GM21381 (cell line): ENCODE measurements at regions not wholly inside any gene's neighbourhood (a gene's known extent, or its start where the extent isn't known, plus 50 kb on each side); places are given as distances from the start of the nearest gene placed in this dataset.
A peak's percentile ranks its signal among the peaks of the same experiment; 100 is the strongest.
"Not testable (repeated sequence)": the region's sequence is repeated elsewhere in the genome, so short reads cannot be mapped to it uniquely, and the experiment has no call there.

Source experiments
- ATAC-seq: cut with Tn5 transposase; IDR thresholded peaks from one replicate; pipeline ENCODE4 v1.9.1; 2021; ENCODE audit warnings: mild to moderate bottlenecking, moderate library complexity; ENCODE audit not compliant: unreplicated experiment

DNA sequence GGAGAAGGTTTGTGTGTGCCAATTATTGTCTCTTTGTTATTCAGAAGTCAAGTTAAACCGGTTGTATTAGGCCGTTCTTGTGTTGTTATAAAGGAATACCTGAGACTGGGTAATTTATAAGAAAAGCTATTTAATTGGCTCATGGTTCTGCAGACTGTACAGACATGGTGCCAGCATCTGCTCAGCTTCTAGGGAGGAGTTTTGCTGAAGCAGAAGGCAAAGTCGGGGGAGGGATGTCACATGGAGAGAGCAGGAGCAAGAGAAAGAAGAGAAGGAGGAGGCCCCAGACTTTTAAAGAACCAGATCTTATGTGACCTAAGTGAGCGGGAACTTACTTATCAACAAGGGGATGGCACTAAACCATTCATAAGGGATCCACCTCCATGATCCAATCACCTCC is 349.3 kb upstream of the PCDH18 start:
- ATAC-seq: no peak

DNA sequence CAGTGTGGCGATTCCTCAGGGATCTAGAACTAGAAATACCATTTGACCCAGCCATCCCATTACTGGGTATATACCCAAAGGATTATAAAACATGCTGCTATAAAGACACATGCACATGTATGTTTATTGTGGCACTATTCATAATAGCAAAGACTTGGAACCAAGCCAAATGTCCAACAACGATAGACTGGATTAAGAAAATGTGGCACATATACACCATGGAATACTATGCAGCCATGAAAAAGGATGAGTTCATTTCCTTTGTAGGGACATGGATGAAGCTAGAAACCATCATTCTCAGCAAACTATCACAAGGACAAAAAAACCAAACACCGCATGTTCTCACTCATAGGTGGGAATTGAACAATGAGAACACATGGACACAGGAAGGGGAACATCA is 335.8 kb upstream of the PCDH18 start:
- ATAC-seq: not testable (repeated sequence)

DNA sequence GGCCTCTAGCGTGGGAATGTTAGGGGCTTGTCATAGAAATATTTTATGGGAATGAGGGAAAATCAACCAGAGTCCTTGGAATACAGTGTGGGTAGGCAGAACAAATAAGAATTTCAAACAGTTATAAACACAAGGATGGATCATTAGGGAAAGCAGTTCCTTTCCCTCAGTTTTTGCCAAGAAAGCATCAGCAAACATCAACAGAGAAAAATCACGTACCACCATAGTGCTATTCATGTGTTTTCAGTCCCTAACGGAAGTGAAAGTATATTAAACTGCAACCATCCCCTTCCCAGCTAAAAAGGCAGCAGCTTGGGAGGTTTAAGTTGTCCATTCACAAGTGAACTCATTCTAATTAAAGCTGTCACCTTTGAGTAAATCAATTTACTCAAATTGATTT is 334.4 kb upstream of the PCDH18 start:
- ATAC-seq: no peak

DNA sequence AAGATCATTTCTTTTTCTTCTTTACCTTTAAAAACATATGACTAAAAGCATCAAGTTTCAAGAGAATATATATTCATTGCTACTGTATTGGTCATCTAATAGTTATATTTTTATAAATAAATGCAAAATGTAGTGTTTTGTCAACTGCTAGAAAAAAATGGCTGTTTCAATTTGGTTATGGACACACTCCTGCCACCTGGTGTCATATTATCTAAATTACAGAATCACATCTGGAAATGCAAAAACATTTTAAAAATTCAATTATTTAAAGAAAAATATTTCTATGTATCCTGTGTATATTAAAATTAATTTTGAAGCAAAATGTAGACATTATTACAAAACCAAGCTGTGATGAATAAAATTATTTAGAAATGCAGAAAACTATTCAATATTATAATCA is 329.4 kb upstream of the PCDH18 start:
- no peak for ATAC-seq

DNA sequence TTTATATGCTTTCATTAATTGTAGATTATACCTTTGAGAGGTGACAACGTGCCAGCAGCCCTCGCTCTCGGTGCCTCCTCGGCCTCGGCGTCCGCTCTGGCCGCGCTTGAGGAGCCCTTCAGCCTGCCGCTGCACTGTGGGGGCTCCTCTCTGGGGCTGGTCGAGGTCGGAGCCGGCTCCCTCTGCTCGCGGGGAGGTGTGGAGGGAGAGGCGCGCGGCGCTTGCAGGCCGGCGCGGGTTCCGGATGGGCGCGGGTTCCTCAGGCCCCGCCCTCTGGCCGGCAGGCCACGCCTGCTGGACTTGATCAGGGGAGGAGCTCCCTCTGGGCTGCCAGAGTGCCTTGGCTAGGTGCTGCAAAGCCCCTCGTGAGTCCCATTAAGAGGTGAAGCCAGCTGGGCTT is 321.1 kb upstream of the PCDH18 start:
- ATAC-seq: no peak

DNA sequence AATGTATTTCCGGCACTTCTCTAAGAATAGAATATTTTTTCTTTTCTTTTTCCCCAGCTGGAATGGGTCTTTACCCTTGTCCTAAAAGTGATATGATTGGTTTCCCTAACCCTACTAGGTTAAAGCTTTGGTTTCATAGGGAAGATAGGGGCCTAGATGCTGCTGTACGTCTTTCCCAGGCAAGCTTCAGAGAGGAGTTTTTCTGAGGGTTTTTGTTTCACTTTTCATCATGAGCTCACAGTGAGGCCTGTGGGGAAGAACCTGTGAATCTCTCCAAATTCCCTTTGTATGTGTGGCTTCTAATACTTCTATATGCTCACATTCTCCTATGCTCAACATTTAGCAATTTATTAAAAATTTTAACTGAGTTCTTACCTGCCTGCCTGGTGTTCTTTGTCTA is 320.0 kb upstream of the PCDH18 start:
- ATAC-seq: no peak

DNA sequence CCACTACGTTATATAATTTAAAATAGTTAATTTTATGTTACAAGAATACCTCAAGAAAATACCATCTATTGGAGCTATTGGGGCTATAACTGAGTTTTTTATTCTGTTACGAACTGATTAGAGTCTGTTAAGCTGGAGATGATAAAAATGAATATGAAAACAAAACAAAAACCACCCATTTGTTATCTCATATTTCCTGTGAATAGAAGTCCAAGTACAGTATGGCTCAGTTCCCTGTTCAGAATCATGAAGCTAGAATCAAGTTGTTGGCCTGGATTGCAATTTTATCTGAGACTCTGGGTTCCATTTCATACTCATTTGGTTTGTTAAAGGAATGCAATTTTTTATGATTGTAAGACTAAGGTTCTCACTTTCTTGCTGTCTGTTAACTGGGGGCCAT is 319.1 kb upstream of the PCDH18 start:
- ATAC-seq: no peak

DNA sequence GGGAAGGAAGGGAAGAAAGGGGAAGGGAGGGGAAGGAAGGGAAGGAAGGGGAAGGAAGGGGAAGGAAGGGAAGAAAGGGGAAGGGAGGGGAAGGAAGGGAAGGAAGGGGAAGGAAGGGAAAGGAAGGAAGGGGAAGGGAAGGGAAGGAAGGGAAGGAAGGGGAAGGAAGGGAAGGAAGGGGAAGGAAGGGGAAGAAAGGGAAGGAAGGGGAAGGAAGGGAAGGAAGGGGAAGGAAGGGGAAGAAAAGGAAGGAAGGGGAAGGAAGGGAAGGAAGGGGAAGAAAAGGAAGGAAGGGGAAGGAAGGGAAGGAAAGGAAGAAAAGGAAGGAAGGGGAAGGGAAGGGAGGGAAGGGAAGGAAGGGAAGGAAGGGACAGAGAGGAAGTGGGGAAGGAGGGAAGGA is 295.7 kb upstream of the PCDH18 start:
- ATAC-seq: not testable (repeated sequence)

DNA sequence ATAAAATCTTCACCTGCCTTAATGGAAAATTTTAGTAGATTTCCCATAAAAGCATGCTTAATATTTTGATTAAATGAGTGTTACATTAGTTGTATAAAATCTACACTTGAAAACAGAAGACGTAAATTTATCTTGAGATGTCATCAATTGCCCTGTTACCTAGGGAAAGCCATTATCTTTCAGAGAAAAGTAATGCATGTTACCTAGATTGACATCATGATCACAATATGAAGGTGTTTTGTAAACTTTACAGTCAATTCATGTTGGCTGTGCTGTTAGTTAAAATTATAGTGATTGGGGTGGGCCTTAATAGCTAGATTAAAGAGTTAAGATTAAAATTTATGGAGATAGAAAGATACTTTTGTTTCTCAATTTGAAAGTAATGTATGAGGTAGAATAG is 293.2 kb upstream of the PCDH18 start:
- no peak for ATAC-seq

DNA sequence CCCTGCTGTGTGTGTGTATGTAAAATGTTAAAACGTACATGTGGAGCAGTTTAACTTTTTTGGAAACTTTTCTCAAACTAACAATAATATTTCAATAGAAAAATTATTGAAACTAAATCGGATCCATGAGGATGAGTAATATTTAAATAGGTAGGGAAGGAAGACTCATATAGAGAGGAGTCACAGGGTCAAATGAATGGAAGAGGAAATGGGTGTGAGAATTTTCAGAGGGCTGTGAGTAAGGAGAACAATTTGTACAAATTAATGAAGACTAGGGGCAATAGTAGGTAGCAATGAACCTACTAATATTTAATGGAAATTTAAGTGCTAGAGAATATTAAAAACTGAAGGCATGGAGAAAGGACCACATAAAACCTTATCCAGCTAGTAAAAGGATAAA is 290.7 kb upstream of the PCDH18 start:
- ATAC-seq: no peak

DNA sequence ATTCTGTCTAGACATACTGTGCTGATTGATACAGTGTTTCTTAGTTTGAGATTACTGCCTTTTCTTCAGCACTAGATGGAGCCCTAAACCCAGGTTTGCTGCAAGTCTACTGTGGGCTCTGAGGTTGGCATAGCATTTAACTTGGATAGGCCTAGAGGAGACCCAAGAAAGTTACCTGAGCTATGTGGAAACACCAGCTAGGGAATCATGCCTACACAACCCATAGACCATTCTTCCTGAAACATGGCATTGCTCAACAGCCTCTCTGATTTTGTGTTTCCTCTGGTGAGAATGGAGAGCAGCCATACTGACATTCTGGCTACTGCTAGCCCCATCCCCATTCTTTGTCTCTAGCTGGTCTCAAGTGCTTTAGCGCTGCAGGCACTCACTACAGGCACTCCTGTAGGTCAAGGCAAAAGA is 287.7 kb upstream of the PCDH18 start:
- peak; percentile 75 for ATAC-seq

DNA sequence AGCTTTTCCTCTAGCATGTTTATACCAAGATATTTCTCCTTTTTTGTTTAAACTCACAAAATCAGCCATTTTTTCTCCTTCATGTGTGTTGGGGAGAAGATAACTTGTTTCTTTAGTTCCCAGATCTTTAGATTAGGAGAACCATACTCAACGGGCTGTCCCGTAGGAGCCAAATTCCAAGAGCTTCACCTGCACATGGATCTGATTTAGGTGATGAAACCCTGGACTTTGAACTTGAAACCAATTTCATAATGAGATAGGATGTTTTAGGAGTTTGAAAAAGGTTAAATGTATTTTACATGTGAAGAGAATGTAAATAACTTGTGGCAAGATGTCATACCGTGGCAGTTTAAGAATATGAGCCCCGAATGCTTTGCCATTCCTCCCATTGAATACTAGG is 280.0 kb upstream of the PCDH18 start:
- no peak for ATAC-seq

DNA sequence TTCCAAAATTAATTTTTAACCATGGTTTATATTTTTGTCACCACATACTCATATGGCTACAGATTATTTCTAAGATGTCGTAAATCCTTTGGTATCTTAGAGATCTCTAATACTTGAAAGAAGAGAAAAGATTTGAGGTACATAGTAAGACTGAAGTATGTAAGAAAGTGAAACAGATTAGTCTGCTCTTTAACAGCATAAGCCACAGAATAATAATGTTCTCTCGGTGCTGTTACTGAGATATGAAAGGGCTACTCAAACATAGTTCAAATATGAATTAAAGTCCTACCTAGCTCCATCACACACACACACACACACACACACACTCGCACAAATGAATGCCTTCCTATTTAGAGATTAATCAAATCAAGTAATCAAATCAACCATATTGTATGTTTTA is 274.1 kb upstream of the PCDH18 start:
- ATAC-seq: no peak

DNA sequence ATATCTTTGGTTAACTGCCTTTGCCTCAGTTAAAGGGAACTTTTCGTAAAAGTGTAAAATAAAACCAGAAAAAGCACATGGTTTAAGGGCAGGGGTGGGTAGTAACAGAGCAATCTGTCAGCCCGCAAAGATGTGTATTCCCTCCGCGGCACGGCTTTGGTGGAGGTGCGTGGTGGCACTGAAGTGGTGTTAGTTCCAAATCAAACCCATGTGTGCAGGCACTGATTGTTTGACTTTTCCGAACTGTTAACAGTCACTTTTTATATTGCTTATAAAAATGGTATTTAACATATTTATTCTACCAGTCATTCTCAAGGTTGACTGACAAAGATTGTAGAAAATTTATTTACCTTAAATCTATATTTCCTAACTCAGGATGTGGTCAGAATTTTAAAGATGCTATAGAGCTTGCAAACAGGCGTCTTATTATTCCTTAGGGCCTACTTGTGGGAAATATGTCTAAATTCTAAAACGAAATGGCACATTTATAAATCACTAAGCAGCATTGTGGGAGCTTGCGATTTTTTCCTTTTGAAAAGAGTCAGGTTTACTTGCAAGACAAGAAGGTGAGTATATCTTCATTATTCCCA is 272.7 kb upstream of the PCDH18 start:
- ATAC-seq: no peak

DNA sequence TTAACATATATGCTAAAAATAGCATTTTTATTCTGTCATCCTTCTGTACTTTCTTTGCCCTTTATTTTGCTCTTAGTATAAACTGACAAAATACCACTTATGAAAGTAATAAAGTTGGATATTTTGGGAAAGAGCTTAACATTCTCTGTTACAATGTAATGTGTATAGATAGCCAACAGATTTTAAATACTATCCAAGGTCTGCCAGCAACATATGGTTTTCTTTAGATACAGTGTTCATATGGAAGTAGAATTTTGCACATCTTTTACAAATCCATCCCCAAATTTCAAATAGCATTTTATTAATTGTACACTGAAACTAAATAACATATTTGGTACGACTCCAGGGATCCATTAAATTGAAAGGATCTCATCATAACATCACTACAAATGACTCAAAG is 268.6 kb upstream of the PCDH18 start:
- no peak for ATAC-seq

DNA sequence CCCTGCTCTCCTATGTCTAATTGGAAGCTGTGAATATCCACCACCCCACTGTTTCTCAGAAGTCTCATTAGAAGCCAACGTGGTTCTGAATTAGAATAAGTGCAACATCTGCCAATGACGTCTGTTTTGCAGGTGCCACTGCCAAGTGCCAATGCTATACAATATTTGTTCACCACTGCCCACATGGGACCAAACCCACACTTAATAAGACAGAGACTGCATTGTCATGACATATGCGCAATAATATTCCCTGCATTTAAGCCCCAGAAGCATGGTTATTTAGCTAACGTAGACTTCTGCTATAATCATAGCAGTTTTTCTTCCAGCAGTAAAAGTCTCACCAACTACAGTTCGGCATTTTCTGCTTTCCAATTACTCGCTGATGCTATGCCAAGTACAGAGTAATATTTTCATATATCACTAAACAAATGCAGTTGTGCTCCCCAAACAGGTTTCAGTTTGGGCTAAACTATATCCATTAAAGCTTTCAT is 262.5 kb upstream of the PCDH18 start:
- no peak for ATAC-seq

DNA sequence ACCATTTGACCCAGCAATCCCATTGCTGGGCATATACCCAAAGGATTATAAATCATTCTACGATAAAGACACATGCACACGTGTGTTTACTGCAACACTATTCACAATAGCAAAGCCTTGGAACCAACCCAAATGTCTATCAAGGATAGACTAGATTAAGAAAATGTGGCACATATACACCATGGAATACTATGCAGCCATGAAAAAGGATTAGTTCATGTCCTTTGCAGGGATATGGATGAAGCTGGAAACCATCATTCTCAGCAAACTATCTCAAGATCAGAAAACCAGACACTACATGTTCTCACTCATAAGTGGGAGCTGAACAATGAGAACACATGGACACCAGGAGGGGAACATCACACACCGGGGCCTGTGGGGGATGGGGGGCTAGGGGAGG is 257.0 kb upstream of the PCDH18 start:
- not testable (repeated sequence) for ATAC-seq

DNA sequence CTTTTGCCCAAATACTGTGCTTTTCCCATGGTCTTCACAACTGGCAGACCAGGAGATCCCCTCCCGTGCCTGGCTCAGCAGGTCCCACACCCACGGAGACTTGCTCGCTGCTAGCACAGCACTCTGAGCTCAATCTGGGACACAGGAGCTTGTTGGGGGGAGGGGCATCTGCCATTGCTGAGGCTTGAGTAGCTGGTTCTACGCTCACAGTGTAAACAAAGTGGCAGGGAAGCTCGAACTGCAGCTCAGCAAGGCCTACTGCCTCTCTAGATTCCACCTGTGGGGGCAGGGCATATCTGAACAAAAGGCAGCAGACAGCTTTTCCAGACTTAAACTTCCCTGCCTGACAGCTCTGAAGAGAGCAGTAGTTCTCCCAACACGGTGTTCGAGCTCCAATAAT is 251.6 kb upstream of the PCDH18 start:
- ATAC-seq: not testable (repeated sequence)

DNA sequence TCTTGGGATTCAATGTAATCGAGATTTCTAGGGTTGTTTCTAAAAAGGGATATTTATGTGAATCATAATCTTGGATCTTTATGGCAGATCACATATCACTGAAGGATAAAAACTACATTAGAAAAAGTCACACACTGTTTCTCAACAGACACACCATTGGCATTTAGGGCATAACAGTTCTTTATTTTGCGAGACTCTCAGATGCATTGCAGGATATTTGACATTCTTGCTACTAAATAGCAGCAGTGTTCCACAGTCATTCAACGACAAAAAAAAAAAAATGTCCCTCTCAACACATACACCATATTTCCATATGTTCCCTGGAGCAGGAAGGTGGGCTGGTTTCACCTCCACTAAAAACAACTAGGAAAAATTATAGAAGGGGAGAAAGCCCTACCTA is 243.4 kb upstream of the PCDH18 start:
- ATAC-seq: no peak

DNA sequence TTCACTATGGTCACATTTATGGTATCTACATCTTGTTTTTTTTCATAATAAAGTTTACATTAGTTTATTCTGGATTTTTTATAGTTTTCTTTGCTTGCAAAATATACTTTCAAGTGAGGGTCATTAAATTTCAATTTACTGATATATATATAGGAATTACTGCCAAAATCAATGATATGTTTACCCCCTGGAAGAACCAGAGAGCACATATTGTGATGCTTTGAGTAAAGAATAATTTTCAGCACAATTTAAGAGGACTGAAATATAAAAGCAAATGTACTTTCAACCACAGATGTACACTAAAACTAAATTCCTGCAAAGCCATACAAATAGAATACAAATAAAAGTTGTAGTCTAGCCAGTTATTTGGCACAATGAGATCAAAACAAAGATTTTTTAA is 242.2 kb upstream of the PCDH18 start:
- ATAC-seq: no peak

DNA sequence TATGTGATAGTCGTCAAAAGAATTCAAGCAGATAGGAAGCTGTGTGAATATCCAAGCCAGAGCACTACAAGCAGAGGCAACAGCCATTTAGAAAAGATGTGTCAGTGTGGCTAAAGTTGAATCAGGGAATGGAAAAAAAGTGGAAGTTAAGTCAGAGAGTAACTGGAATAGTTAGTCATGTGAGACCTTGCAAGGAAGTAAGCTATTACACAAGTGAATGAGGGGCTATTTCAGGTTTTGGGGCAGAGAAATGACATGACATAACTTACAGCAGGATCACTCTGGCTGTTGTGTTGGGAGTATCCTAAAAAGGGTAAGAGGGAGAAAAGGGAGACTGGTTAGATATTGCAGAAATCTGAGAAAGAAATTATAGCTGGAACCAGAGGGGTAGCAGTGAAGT is 236.6 kb upstream of the PCDH18 start:
- ATAC-seq: no peak

DNA sequence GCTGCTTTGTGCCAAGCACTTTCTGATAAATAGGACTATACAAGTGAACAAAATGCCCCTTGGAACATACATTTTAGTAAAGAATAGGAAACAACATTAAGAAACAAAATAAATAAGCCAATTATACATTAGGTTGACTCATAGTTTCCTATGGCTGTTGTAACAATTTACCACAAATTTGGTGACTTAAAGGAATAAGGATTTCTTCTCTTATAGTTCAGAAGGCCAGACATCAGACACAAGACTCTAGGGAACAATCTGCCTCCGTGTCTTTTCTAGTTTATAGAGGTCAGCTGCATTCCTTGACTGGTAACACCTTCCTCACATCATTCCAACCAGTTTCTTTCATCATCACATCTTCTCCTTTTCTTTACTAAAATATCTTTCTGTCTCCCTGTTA is 235.9 kb upstream of the PCDH18 start:
- no peak for ATAC-seq

DNA sequence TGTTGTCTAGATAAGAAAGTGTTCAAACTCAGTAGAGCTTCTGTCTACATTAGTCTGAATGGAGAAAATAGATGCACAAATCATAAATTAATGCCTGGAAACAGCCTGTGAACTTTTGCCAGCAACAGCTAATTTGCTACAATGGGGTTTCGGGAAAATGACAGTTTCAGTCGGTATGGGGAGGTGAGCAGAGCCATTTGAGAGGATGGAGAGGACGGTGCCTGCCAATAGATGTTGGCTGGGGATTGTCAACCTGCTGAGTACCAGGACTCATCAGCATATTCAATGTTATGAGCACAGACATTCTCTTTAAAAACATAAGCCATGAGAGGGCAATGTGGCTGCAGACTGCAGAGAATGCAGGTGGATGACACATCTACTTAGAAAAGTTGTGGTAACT is 230.3 kb upstream of the PCDH18 start:
- no peak for ATAC-seq
